IPS-20b (cell line): ENCODE measurements at regions not wholly inside any gene's neighbourhood (a gene's known extent, or its start where the extent isn't known, plus 50 kb on each side); places are given as distances from the start of the nearest gene placed in this dataset.

ENCODE experiments used
- H3K27ac ChIP-seq: one replicate; pipeline ENCODE4 v1.5.1; 2013; ENCODE audit warnings: low read length
- H3K27me3 ChIP-seq: 2 replicates; pipeline ENCODE4 v1.6.1; 2013; ENCODE audit warnings: mild to moderate bottlenecking, low read length, inconsistent platforms; ENCODE audit not compliant: insufficient read depth
- H3K36me3 ChIP-seq: 2 replicates; pipeline ENCODE4 v1.6.1; 2013; ENCODE audit warnings: low read depth, mild to moderate bottlenecking, inconsistent platforms, low read length, moderate library complexity; ENCODE audit not compliant: insufficient read depth
- H3K4me1 ChIP-seq: 2 replicates; pipeline ENCODE4 v1.6.1; 2013; ENCODE audit warnings: mild to moderate bottlenecking, control low read depth, inconsistent platforms, low read length, moderate library complexity; ENCODE audit not compliant: insufficient read depth
- H3K4me3 ChIP-seq: 2 replicates; pipeline ENCODE4 v1.5.1; 2013; ENCODE audit warnings: mild to moderate bottlenecking, low read length, inconsistent platforms
- H3K9ac ChIP-seq: 2 replicates; pipeline ENCODE4 v1.6.1; 2013; ENCODE audit warnings: low read depth, mild to moderate bottlenecking, inconsistent platforms, low read length, moderate library complexity
- H3K9me3 ChIP-seq: 2 replicates; pipeline ENCODE4 v1.6.1; 2013; ENCODE audit warnings: mild to moderate bottlenecking, low read depth, low read length, inconsistent platforms; ENCODE audit not compliant: insufficient read depth

- Histone ChIP-seq H3K36me3 (no peaks in the 10 kb centered on the region), H3K4me1 (no peaks in the 10 kb centered on the region), H3K9me3 (no peaks in the 10 kb centered on the region), H3K4me3 (no peak overlapping the region), H3K27me3 (no peaks in the 10 kb centered on the region), H3K9ac (no peak overlapping the region), H3K27ac (no peak overlapping the region)
Observed at GRCh38 chr1:58836408-58836807, 52.6 kb upstream of the JUN start.

- no peak overlapping the region for H3K4me3 ChIP-seq
- no peak overlapping the region for H3K27ac ChIP-seq
- H3K4me1 ChIP-seq, result no peaks in the 10 kb centered on the region
- H3K9me3 ChIP-seq, result no peaks in the 10 kb centered on the region
- H3K9ac ChIP-seq, result no peak overlapping the region
- no peaks in the 10 kb centered on the region for H3K27me3 ChIP-seq
- H3K36me3 ChIP-seq, result no peaks in the 10 kb centered on the region
Observed at GRCh38 chr1:58837886-58838285, 54.0 kb upstream of the JUN start.

GRCh38 chr1:58839147-58839795 lies 55.4 kb upstream of the JUN start:
- Histone ChIP-seq H3K4me3 (no peak overlapping the region), H3K36me3 (no peaks in the 10 kb centered on the region), H3K9me3 (no peaks in the 10 kb centered on the region), H3K27ac (no peak overlapping the region), H3K9ac (no peak overlapping the region), H3K27me3 (no peaks in the 10 kb centered on the region), H3K4me1 (no peaks in the 10 kb centered on the region)

- Histone ChIP-seq H3K4me1 (no peaks in the 10 kb centered on the region), H3K9ac (no peak overlapping the region), H3K4me3 (no peak overlapping the region), H3K9me3 (no peaks in the 10 kb centered on the region), H3K27ac (no peak overlapping the region), H3K36me3 (no peaks in the 10 kb centered on the region), H3K27me3 (no peaks in the 10 kb centered on the region)
Observed at GRCh38 chr1:58839846-58840835, 56.3 kb upstream of the JUN start.

DNA sequence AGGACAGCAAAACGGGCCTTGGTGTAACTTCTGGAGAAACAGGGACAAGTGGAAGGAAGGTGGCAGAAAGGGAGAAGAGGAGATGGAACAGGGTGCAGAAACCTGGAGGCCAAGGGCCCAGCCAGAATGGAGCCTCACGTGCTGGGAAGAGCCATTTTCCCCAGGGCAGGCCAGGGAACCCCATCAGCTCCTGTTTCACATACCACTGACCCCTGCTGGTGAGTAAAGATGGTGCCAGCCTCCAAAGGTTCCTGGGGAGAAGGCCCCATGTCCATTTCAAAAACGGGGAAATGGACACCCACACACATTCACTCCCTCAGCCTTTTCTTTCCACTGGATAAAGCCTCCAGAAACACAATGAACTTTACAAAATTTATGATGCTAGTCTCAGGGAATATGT lies 57.6 kb upstream of the JUN start:
- Histone ChIP-seq H3K9ac (no peak overlapping the region), H3K27ac (no peak overlapping the region), H3K4me3 (no peak overlapping the region), H3K27me3 (no peaks in the 10 kb centered on the region), H3K9me3 (no peaks in the 10 kb centered on the region), H3K4me1 (no peaks in the 10 kb centered on the region), H3K36me3 (no peaks in the 10 kb centered on the region)

GRCh38 chr1:58842941-58843340 lies 59.1 kb upstream of the JUN start:
- no peaks in the 10 kb centered on the region for H3K9me3 ChIP-seq
- H3K36me3 ChIP-seq, result no peaks in the 10 kb centered on the region
- H3K9ac ChIP-seq, result no peak overlapping the region
- H3K4me3 ChIP-seq, result no peak overlapping the region
- no peak overlapping the region for H3K27ac ChIP-seq
- no peaks in the 10 kb centered on the region for H3K4me1 ChIP-seq
- H3K27me3 ChIP-seq, result no peaks in the 10 kb centered on the region

- no peaks in the 10 kb centered on the region for H3K27me3 ChIP-seq
- no peak overlapping the region for H3K4me3 ChIP-seq
- no peak overlapping the region for H3K9ac ChIP-seq
- H3K36me3 ChIP-seq, result no peaks in the 10 kb centered on the region
- no peaks in the 10 kb centered on the region for H3K9me3 ChIP-seq
- no peak overlapping the region for H3K27ac ChIP-seq
- H3K4me1 ChIP-seq, result peaks cover 8% of the 10 kb centered on the region
Observed at GRCh38 chr1:58844176-58844575, 60.3 kb upstream of the JUN start.

DNA sequence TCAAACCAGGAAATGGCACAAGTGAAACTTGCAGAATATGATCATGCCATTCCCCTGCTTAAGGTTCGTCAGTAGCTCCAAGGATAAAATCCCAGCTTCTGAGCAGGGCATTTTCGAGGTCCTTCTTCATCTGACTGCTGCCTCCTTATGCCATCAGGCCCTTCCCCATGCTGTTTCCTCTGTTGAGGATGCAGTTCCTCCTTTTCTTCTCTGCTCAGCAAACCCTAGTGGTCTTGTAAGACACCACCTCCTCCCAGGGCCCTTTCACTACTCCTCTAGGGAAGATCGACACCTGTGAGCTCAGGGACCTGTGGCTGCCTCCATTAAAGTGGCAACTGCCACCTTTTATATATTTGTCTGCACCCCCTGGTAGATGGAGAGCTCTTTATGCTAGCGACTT lies 62.1 kb upstream of the JUN start:
- no peak overlapping the region for H3K27ac ChIP-seq
- no peaks in the 10 kb centered on the region for H3K27me3 ChIP-seq
- H3K9me3 ChIP-seq, result no peaks in the 10 kb centered on the region
- H3K4me3 ChIP-seq, result no peak overlapping the region
- peaks cover 9% of the 10 kb centered on the region for H3K4me1 ChIP-seq
- H3K9ac ChIP-seq, result no peak overlapping the region
- H3K36me3 ChIP-seq, result no peaks in the 10 kb centered on the region

GRCh38 chr1:58848818-58849411 lies 65.1 kb upstream of the JUN start:
- Histone ChIP-seq H3K4me3 (no peak overlapping the region), H3K27me3 (no peaks in the 10 kb centered on the region), H3K4me1 (peaks cover 19% of the 10 kb centered on the region), H3K9me3 (no peaks in the 10 kb centered on the region), H3K36me3 (no peaks in the 10 kb centered on the region), H3K9ac (no peak overlapping the region), H3K27ac (no peak overlapping the region)

DNA sequence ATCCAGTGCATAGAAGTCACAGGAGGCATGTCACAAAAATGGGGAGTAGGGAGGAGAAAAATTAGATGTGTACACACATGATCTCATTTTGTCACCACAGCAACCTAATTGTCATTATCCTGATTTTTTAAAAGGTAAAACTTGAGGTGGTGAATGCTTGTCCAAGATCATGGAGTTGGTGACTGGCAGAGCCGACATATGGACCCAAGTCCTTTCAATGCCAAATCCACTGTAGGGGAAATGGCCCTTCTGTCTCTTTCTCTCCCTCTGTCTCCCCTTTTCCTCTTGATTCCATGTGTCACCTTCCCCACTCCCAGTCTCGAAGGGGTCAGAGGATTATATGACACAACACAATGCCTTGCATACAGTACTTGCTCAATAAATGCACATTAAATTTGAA lies 65.7 kb upstream of the JUN start:
- H3K4me1 ChIP-seq, result peaks cover 19% of the 10 kb centered on the region
- no peak overlapping the region for H3K9ac ChIP-seq
- H3K4me3 ChIP-seq, result no peak overlapping the region
- no peaks in the 10 kb centered on the region for H3K27me3 ChIP-seq
- H3K9me3 ChIP-seq, result no peaks in the 10 kb centered on the region
- no peak overlapping the region for H3K27ac ChIP-seq
- no peaks in the 10 kb centered on the region for H3K36me3 ChIP-seq

DNA sequence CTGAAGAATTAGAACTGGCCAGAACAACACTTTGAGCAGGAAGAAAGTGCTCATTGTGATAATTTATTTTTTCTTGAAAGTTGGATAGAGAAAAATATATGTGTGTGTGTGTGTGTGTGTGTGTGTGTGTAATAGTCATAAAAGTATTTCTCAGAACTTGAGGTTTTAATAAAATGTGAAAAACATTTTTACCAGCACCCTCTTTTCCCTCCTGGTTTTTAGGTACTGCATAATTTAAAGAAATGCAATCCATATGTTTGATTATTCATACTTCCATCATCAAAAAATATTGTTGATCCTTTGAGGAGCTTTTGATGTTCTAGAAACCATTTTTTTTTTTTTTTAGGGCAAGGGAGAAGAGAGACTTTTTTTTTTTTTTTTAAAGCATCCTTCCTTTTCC lies 66.8 kb upstream of the JUN start:
- H3K4me1 ChIP-seq, result peaks cover 19% of the 10 kb centered on the region

More for the DNA sequence above, 66.8 kb upstream of the JUN start:
- H3K9ac ChIP-seq, result no peak overlapping the region
- no peaks in the 10 kb centered on the region for H3K27me3 ChIP-seq
- H3K4me3 ChIP-seq, result no peak overlapping the region
- H3K9me3 ChIP-seq, result no peaks in the 10 kb centered on the region
- no peaks in the 10 kb centered on the region for H3K36me3 ChIP-seq
- H3K27ac ChIP-seq, result no peak overlapping the region
